Astrocyte of the cerebellum (primary cell): ENCODE measurements at regions not wholly inside any gene's neighbourhood (a gene's known extent, or its start where the extent isn't known, plus 50 kb on each side); places are given as distances from the start of the nearest gene placed in this dataset.

ENCODE experiments used
- DNase-seq: peaks from one replicate; pipeline ENCODE4 v3.0.0-alpha.2; 2011; ENCODE audit warnings: low read depth
- H3K4me3 ChIP-seq: 2 replicates; pipeline ENCODE4 v1.5.1; 2011; ENCODE audit warnings: mild to moderate bottlenecking, low read depth, low read length, moderate library complexity
- CTCF ChIP-seq: IDR thresholded peaks from 2 replicates; pipeline ENCODE4 v1.5.1; 2012; ENCODE audit warnings: low read length, low read depth, moderate library complexity, mild to moderate bottlenecking; ENCODE audit errors: missing control alignments
- in situ Hi-C: cut with HindIII; loops from 2 replicates; pipeline ENCODE4 v1.10.0; 2017; ENCODE audit warnings: low sequenced_read_pairs

DNA sequence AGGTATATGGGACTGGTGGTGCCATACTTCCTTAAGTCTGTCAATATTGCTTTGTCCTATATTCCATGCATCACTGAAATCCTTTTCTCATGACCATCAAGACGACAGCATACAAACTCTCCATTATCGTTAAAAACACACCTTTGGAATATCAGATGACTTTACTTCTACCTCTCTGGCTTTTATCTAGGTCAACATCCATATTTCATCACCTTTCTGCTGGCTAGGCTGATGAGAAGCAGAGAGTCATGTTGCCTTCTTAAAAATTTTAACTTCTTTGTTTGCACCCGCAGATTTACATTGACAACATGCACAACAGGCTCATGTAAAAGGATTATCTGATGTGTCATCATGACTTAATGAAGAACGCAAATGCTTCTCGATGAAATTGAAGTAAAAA lies 771.4 kb downstream of the OLFM4 start:
- DNase-seq, result no peak
- in situ Hi-C loops, result no loop called here
- no peak overlapping the region for H3K4me3 ChIP-seq
- TF ChIP-seq CTCF, result no peak

- no peak for TF ChIP-seq CTCF
- in situ Hi-C loops, result no loop called here
- H3K4me3 ChIP-seq, result no peak overlapping the region
These were observed 778.7 kb downstream of the OLFM4 start for GRCh38 chr13:53807251-53807834.

DNA sequence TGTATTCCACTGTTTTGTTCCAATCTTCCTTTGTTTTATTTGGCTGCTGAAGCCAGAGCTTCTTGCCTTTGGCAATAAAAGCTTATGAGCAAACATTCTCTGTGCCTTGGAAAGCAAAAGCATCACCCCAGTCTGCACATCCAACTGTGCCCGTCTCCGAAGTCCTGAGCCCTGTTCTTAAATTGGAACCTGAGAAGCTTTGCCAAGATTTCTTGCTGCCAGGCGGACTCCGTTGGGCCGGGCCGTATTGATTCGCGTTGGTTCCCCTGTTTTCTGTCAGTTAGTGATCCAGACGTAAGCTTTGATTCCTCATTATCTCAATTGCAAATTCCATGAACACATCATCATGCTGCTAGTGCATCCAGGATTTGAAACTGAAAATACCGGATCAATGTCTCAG lies 793.0 kb downstream of the OLFM4 start:
- no peak overlapping the region for H3K4me3 ChIP-seq
- peak; percentile 0 for DNase-seq
- TF ChIP-seq CTCF, result no peak
- in situ Hi-C loops, result no loop called here

More at GRCh38 chr13:53807251-53807834, 778.7 kb downstream of the OLFM4 start:
- DNase-seq, result no peak

- in situ Hi-C loops, result no loop called here
- H3K4me3 ChIP-seq, result no peak overlapping the region
- DNase-seq, result no peak
- TF ChIP-seq CTCF, result no peak
These were observed 793.5 kb downstream of the OLFM4 start for GRCh38 chr13:53822136-53822535.

- no peak for TF ChIP-seq CTCF
- H3K4me3 ChIP-seq, result no peak overlapping the region
- no peak for DNase-seq
- in situ Hi-C loops, result no loop called here
These were observed 810.8 kb downstream of the OLFM4 start for GRCh38 chr13:53839461-53839860.

DNA sequence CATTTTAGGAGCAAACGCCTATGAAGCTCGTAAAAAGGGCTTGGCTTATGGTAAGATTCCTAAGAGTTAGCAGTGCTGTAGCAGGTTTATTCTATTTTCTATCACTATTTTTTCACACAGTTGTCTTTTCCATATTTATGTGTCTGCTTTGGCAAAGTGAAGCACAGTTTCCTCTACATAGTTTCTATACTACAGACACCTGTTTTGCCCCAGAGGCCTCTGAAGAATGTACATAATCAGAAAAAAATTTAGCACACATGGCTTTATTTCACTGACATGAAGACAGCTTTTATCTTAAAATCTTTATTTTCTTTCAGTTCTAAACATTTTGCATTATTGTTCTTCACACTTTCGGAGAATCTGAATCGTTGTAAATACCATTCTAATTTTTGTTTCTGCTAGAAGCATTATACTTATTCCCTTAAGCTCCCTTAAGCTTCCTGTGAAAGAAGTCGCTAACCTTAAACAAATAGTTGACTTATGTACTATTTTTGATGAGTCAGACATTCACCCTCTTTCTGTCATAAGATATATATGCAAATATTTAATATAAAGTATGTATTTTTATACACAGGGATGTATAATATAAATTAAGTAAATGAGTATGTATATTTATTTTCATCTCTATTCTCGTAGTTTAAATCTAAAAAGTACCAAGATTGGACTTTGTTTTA lies 816.0 kb downstream of the OLFM4 start:
- TF ChIP-seq CTCF, result no peak
- no peak overlapping the region for H3K4me3 ChIP-seq
- in situ Hi-C loops, result no loop called here
- no peak for DNase-seq
